ENCODE measurements at regions not wholly inside any gene's neighbourhood (a gene's known extent, or its start where the extent isn't known, plus 50 kb on each side); places are given as distances from the start of the nearest gene placed in this dataset.
"Not testable (repeated sequence)": the region's sequence is repeated elsewhere in the genome, so short reads cannot be mapped to it uniquely, and the experiment has no call there.

GRCh38 chr7:114077158-114077524 lies 158.3 kb upstream of the PPP1R3A start:
- not testable (repeated sequence) for TF ChIP-seq CTCF, POLR2A (IDR thresholded peaks at IDR 0.05)
